OCI-LY7 (cell line): ENCODE measurements at regions not wholly inside any gene's neighbourhood (a gene's known extent, or its start where the extent isn't known, plus 50 kb on each side); places are given as distances from the start of the nearest gene placed in this dataset.

Experiments used
- CTCF ChIP-seq: fragments of 200-600 bp; sonication (generic); conservative IDR thresholded peaks from 2 replicates; pipeline ENCODE4 v1.5.1; 2014; ENCODE audit warnings: mild to moderate bottlenecking, antibody characterized with exemption, low read length, moderate library complexity, mixed read lengths
- EZH2phosphoT487 ChIP-seq: fragments of 200-600 bp; sonication (generic); IDR thresholded peaks from 2 replicates; pipeline ENCODE4 v1.6.1; 2018; ENCODE audit warnings: low read depth, borderline replicate concordance, mild to moderate bottlenecking, mixed run types, antibody characterized with exemption, low read length, moderate library complexity, mixed read lengths

GRCh38 chr7:36084485-36085091, 68.5 kb upstream of the EEPD1 start:
- no peak for TF ChIP-seq CTCF
- TF ChIP-seq EZH2phosphoT487 = no peak
